H1 (cell line): ENCODE measurements at regions not wholly inside any gene's neighbourhood (a gene's known extent, or its start where the extent isn't known, plus 50 kb on each side); places are given as distances from the start of the nearest gene placed in this dataset.

ENCODE experiments used
- CTCF ChIA-PET: fragments of 300-600 bp; sonication (Branson Sonifier 250); formaldehyde crosslinking; loops from one replicate; lab custom pipeline; 2021; ENCODE audit not compliant: partially characterized antibody; lab: Charles Lee
- POLR2A ChIA-PET: fragments of 300-600 bp; sonication (Branson Sonifier 250); formaldehyde crosslinking; loops from one replicate; lab custom pipeline; 2021; ENCODE audit warnings: inconsistent platforms; ENCODE audit not compliant: partially characterized antibody; lab: Charles Lee
- DNase-seq, 2 experiments: peaks; one replicate each; pipeline versions ENCODE4 v3.0.0 to v3.0.0-alpha.2; 2010 to 2022; ENCODE audit warnings: low spot score in 2 of 2, low read depth in 1 of 2, mixed read lengths in 1 of 2
- FAIRE-seq: peaks from 2 replicates; lab custom pipeline; 2011; peaks lifted over from hg19 to GRCh38; lab: Jason Lieb, UNC
- H2AFZ ChIP-seq: 2 replicates; pipeline ENCODE4 v1.8.1; 2012; ENCODE audit warnings: low read length, inconsistent platforms
- H2AK5ac ChIP-seq: 2 replicates; pipeline ENCODE4 v1.6.1; 2013; ENCODE audit warnings: low read depth, low read length
- H2BK120ac ChIP-seq: replicated peaks from 2 replicates; pipeline ENCODE3; 2013; ENCODE audit warnings: low read depth, low read length, inconsistent platforms
- H2BK12ac ChIP-seq: 2 replicates; pipeline ENCODE4 v1.6.1; 2013; ENCODE audit warnings: low read depth, low read length
- H2BK15ac ChIP-seq: 2 replicates; pipeline ENCODE4 v1.6.1; 2013; ENCODE audit warnings: low read length
- H2BK20ac ChIP-seq: 2 replicates; pipeline ENCODE4 v1.6.1; 2013; ENCODE audit warnings: low read length
- H2BK5ac ChIP-seq: 2 replicates; pipeline ENCODE4 v1.6.1; 2013; ENCODE audit warnings: low read depth, low read length
- H3K14ac ChIP-seq: 2 replicates; pipeline ENCODE4 v1.6.1; 2013; ENCODE audit warnings: inconsistent platforms; ENCODE audit not compliant: insufficient read length
- H3K18ac ChIP-seq: 2 replicates; pipeline ENCODE4 v1.6.1; 2013; ENCODE audit warnings: low read length; ENCODE audit errors: extremely low read depth
- H3K23ac ChIP-seq: 2 replicates; pipeline ENCODE4 v1.6.1; 2013; ENCODE audit warnings: inconsistent platforms; ENCODE audit not compliant: insufficient read length
- H3K23me2 ChIP-seq: 2 replicates; pipeline ENCODE4 v1.6.1; 2013; ENCODE audit warnings: low read depth, low read length
- H3K27ac ChIP-seq: 2 replicates; pipeline ENCODE4 v1.6.1; 2011; ENCODE audit warnings: low read depth, low read length, inconsistent platforms
- H3K27me3 ChIP-seq, 4 experiments: replicated peaks in 1 of 4; 1 replicate in 1 of 4; 2 replicates in 3 of 4; pipeline versions ENCODE4 v1.6.1 to v1.8.1; 2011 to 2013; ENCODE audit warnings: low read length in 3 of 4, mild to moderate bottlenecking in 3 of 4, inconsistent platforms in 2 of 4, mixed read lengths in 2 of 4, moderate library complexity in 1 of 4; ENCODE audit not compliant: control insufficient read depth in 3 of 4, insufficient read depth in 3 of 4; ENCODE audit errors: extremely low read depth in 1 of 4
- H3K36me3 ChIP-seq, 4 experiments: 2 replicates each; pipeline versions ENCODE4 v1.6.1 to v1.8.1; 2011 to 2013; ENCODE audit warnings: mild to moderate bottlenecking in 4 of 4, low read length in 3 of 4, moderate library complexity in 2 of 4, control low read depth in 1 of 4, inconsistent platforms in 1 of 4; ENCODE audit not compliant: insufficient read depth in 4 of 4, control insufficient read depth in 2 of 4
- H3K4ac ChIP-seq: replicated peaks from 2 replicates; pipeline ENCODE3; 2013; ENCODE audit warnings: low read length, low read depth, mixed read lengths, inconsistent platforms; ENCODE audit not compliant: insufficient read length
- H3K4me1 ChIP-seq, 4 experiments: replicated peaks in 1 of 4; 1 replicate in 1 of 4; 2 replicates in 3 of 4; pipeline versions ENCODE4 v1.6.1 to v1.8.1; 2011 to 2013; ENCODE audit warnings: low read length in 3 of 4, inconsistent platforms in 2 of 4, mixed read lengths in 1 of 4; ENCODE audit not compliant: insufficient read depth in 4 of 4, control insufficient read depth in 3 of 4
- H3K4me2 ChIP-seq, 2 experiments: 2 replicates each; pipeline versions ENCODE4 v1.6.1 to v1.8.1; 2011 to 2013; ENCODE audit warnings: low read depth in 2 of 2, low read length in 2 of 2, control low read depth in 1 of 2, inconsistent platforms in 1 of 2, mild to moderate bottlenecking in 1 of 2; ENCODE audit not compliant: insufficient read depth in 1 of 2
- H3K4me3 ChIP-seq, 4 experiments: fragments of 200-600, 300-600 bp in 1 of 4; sonication (generic), shearing (Covaris generic), sonication (Bioruptor Twin) in 1 of 4; 2 replicates each; pipeline versions ENCODE4 v1.5.1 to v1.8.1; 2011 to 2016; ENCODE audit warnings: low read length in 4 of 4, low read depth in 3 of 4, control low read depth in 2 of 4, inconsistent platforms in 2 of 4, mild to moderate bottlenecking in 2 of 4, mixed read lengths in 1 of 4, moderate library complexity in 1 of 4; ENCODE audit not compliant: insufficient read depth in 2 of 4; ENCODE audit errors: extremely low read depth in 1 of 4
- H3K56ac ChIP-seq: replicated peaks from 2 replicates; pipeline ENCODE3; 2013; ENCODE audit warnings: low read depth, mild to moderate bottlenecking, mixed read lengths, low read length, inconsistent platforms; ENCODE audit not compliant: insufficient read length
- H3K79me1 ChIP-seq: 2 replicates; pipeline ENCODE4 v1.6.1; 2013; ENCODE audit warnings: low read depth, low read length, control low read depth
- H3K79me2 ChIP-seq, 2 experiments: 2 replicates each; pipeline versions ENCODE4 v1.6.1 to v1.8.1; 2012 to 2013; ENCODE audit warnings: low read length in 2 of 2, mild to moderate bottlenecking in 2 of 2, inconsistent platforms in 1 of 2; ENCODE audit not compliant: insufficient read depth in 2 of 2, control insufficient read depth in 1 of 2
- H3K9ac ChIP-seq, 4 experiments: replicated peaks in 1 of 4; 1 replicate in 1 of 4; 2 replicates in 3 of 4; pipeline versions ENCODE4 v1.6.1 to v1.8.1; 2011 to 2013; ENCODE audit warnings: low read depth in 3 of 4, low read length in 3 of 4, control low read depth in 2 of 4, mild to moderate bottlenecking in 2 of 4, moderate library complexity in 2 of 4, inconsistent platforms in 1 of 4; ENCODE audit errors: extremely low read depth in 1 of 4
- H3K9me3 ChIP-seq, 2 experiments: 2 replicates each; pipeline versions ENCODE4 v1.6.1 to v1.8.1; 2012 to 2013; ENCODE audit warnings: mild to moderate bottlenecking in 2 of 2, moderate library complexity in 2 of 2, control low read depth in 1 of 2, inconsistent platforms in 1 of 2, low read depth in 1 of 2, low read length in 1 of 2, mixed read lengths in 1 of 2; ENCODE audit not compliant: insufficient read depth in 2 of 2
- H4K20me1 ChIP-seq, 2 experiments: replicated peaks in 1 of 2; 2 replicates each; pipeline versions ENCODE3 to v1.8.1; 2011 to 2013; ENCODE audit warnings: inconsistent platforms in 2 of 2, low read length in 2 of 2, mild to moderate bottlenecking in 1 of 2; ENCODE audit not compliant: insufficient read depth in 2 of 2, control insufficient read depth in 1 of 2
- H4K5ac ChIP-seq: 2 replicates; pipeline ENCODE4 v1.6.1; 2013; ENCODE audit warnings: low read length, low read depth, mixed read lengths, inconsistent platforms; ENCODE audit not compliant: insufficient read length
- H4K8ac ChIP-seq: 2 replicates; pipeline ENCODE4 v1.8.0; 2013; ENCODE audit warnings: mild to moderate bottlenecking, moderate library complexity, low read length, inconsistent platforms; ENCODE audit not compliant: insufficient read depth; ENCODE audit errors: extremely low read depth
- H4K91ac ChIP-seq: replicated peaks from 2 replicates; pipeline ENCODE3; 2013; ENCODE audit warnings: low read length, mixed read lengths, inconsistent platforms; ENCODE audit not compliant: insufficient read length
- ATF2 ChIP-seq: IDR thresholded peaks from 2 replicates; pipeline ENCODE4 v1.6.1; 2012; ENCODE audit warnings: low read length, inconsistent platforms
- BCL11A ChIP-seq, 2 experiments: IDR thresholded peaks; one replicate each; pipeline ENCODE4 v1.6.1; 2011; ENCODE audit warnings: low read depth in 2 of 2, low read length in 2 of 2, mild to moderate bottlenecking in 2 of 2
- BRCA1 ChIP-seq: IDR thresholded peaks from 2 replicates; pipeline ENCODE4 v1.6.1; 2012; ENCODE audit warnings: low read depth, low read length, improper control_type of control experiment
- CBX5 ChIP-seq: fragments of 300-800, 300-1000 bp; sonication (generic); IDR thresholded peaks from 2 replicates; pipeline ENCODE4 v1.7.1; 2016; ENCODE audit warnings: antibody characterized with exemption, low read length, low read depth
- FOSL1 ChIP-seq: IDR thresholded peaks from 2 replicates; pipeline ENCODE4 v1.6.1; 2011; ENCODE audit warnings: mild to moderate bottlenecking, low read depth, low read length, moderate library complexity; ENCODE audit not compliant: insufficient read depth
- SAP30 ChIP-seq: fragments of 300-600 bp; sonication (generic); IDR thresholded peaks from 2 replicates; pipeline ENCODE4 v1.7.1; 2012; ENCODE audit warnings: low read length, moderate library complexity, mild to moderate bottlenecking, inconsistent platforms; ENCODE audit not compliant: insufficient read depth, insufficient replicate concordance
- SIX5 ChIP-seq: IDR thresholded peaks from 2 replicates; pipeline ENCODE4 v1.6.1; 2011; ENCODE audit warnings: mild to moderate bottlenecking, low read depth, low read length
- SP4 ChIP-seq: IDR thresholded peaks from 2 replicates; pipeline ENCODE4 v1.6.1; 2012; ENCODE audit warnings: low read length, inconsistent platforms
- SRF ChIP-seq: IDR thresholded peaks from 2 replicates; pipeline ENCODE4 v1.6.1; 2011; ENCODE audit warnings: mild to moderate bottlenecking, low read depth, low read length, moderate library complexity
- WGBS, 2 experiments: shearing (Covaris generic) in 1 of 2; methylation state at CpG; one replicate each; pipeline versions ENCODE4 v1.1.6 to v1.1.7; 2013 to 2015; ENCODE audit warnings: low lambda C conversion rate in 2 of 2, mixed read lengths in 2 of 2, inconsistent platforms in 1 of 2, low coverage in 1 of 2, missing lambda C conversion rate in 1 of 2; ENCODE audit not compliant: insufficient replicate concordance in 2 of 2, insufficient coverage in 1 of 2, insufficient read length in 1 of 2; ENCODE audit errors: extremely low coverage in 1 of 2, missing lambda C conversion rate in 1 of 2; 5-methylcytosine and 5-hydroxymethylcytosine counted together

DNA sequence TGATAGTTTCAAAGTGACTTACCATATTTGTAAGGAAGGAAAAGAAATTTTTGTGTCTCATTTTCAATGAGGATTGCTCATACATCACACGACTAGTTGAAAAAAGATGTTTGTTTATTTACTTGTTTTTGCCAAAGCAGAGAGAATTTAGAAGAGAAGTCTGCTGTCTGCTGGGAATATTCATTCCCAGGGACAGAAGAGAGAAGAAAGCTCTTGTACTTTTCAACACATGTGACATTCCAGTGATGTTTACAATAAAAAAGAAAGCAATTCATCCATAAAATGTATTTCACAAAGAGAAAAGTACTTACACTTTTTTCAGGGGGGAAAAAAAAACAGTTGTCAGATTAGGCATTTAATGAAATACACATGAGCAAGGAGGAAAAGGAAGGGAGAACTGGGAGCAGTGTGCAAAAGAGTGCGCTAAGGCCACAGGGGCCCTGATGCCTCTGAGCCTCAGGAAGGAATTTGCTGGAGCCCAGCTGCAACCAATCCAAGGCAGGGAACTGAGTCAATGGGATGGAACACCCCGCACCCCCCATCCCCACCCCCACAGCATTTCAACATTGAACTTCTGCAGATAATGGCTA, 115.0 kb downstream of the RPAP3 start:
- no peak overlapping the region for H3K4me2 ChIP-seq
- H3K79me1 ChIP-seq: no peaks in the 10 kb centered on the region; the same call in 1 of the 2 replicates
- H3K23me2 ChIP-seq: no peaks in the 10 kb centered on the region; the same call in 1 of the 2 replicates
- H3K9ac ChIP-seq: no peak overlapping the region
- H4K5ac ChIP-seq: no peak overlapping the region
- no peaks in the 10 kb centered on the region for H3K36me3 ChIP-seq
- H2BK120ac ChIP-seq: no peak overlapping the region
- H3K4me1 ChIP-seq: no peaks in the 10 kb centered on the region; a peak in 1 of 7 replicates
- WGBS, 2 experiments: 69% methylated on average over 3 of the region's 3 CpGs; no CpG with 5 or more reads in 1 of the 2 experiments
- no peak overlapping the region for H3K23ac ChIP-seq
- ChIA-PET CTCF (interaction anchor here (1.1 to 1.5 kb wide), 3 partner anchors 46 to 96 kb away, joined by 3 to 4 read pairs (median 3); no protein-coding TSS in a partner anchor), POLR2A (interaction anchor here (0.7 kb wide), 1 partner anchor 96 kb away, joined by 3 read pairs; no protein-coding TSS in a partner anchor)
- H3K18ac ChIP-seq: no peak overlapping the region
- no peak overlapping the region for H2BK15ac ChIP-seq
- no peak overlapping the region for H3K56ac ChIP-seq
- no peak overlapping the region for H3K14ac ChIP-seq
- no peak overlapping the region for H2AFZ ChIP-seq
- H3K4me3 ChIP-seq: no peak overlapping the region
- no peak overlapping the region for H2BK12ac ChIP-seq
- no peak overlapping the region for H4K91ac ChIP-seq
- no peak for DNase-seq
- H4K8ac ChIP-seq: no peak overlapping the region
- no peak overlapping the region for H3K4ac ChIP-seq
- no peak overlapping the region for H2BK20ac ChIP-seq
- H3K9me3 ChIP-seq: no peaks in the 10 kb centered on the region
- H2AK5ac ChIP-seq: no peak overlapping the region
- no peak overlapping the region for H3K27ac ChIP-seq
- no peaks in the 10 kb centered on the region for H3K79me2 ChIP-seq
- H3K27me3 ChIP-seq: no peaks in the 10 kb centered on the region
- no peak for FAIRE-seq
- TF ChIP-seq ATF2 (no peak), SAP30 (no peak), CBX5 (no peak), FOSL1 (no peak), SP4 (no peak), SRF (no peak), BRCA1 (no peak), BCL11A (IDR thresholded peaks at IDR 0.05; ENCODE audit: low read depth in 2 of 2, low read length in 2 of 2) (no peak), SIX5 (no peak)
- no peaks in the 10 kb centered on the region for H4K20me1 ChIP-seq
- no peak overlapping the region for H2BK5ac ChIP-seq
